DMS53 (cell line): ENCODE measurements at regions not wholly inside any gene's neighbourhood (a gene's known extent, or its start where the extent isn't known, plus 50 kb on each side); places are given as distances from the start of the nearest gene placed in this dataset.
"Not testable (repeated sequence)": the region's sequence is repeated elsewhere in the genome, so short reads cannot be mapped to it uniquely, and the experiment has no call there.

ENCODE experiments used
- DNase-seq: peaks from one replicate; lab custom pipeline; 2025; lab: John Stamatoyannopoulos, UW

GRCh38 chr1:172837816-172838679 is 179.1 kb downstream of the FASLG start:
- no peak for DNase-seq

GRCh38 chr1:172838680-172839313 is 179.9 kb downstream of the FASLG start:
- DNase-seq, result no peak

GRCh38 chr1:172839639-172840038 is 180.7 kb downstream of the FASLG start:
- not testable (repeated sequence) for DNase-seq

DNA sequence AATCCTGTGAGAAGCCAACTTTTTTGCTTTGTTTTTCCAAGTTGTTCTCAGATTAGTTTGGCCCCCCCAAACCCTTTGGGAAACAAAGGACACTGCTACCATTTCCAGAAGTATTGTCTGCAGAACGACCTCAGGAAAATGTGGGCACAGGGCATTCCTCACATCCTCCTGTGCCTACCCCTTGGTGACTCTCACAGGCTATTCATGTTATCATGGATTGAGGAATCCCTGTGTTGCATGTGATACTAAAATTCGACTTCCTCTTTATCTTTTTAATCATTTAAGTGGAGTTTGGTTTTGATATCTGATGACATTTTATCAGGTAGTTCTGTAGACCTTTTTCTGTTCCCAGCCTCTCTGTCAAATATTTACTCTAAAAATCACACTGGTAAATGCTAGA is 184.5 kb downstream of the FASLG start:
- no peak for DNase-seq

- DNase-seq, result no peak
Measured at GRCh38 chr1:172845371-172845770, 186.5 kb downstream of the FASLG start.

GRCh38 chr1:172845865-172846264 is 187.0 kb downstream of the FASLG start:
- DNase-seq, result no peak

DNA sequence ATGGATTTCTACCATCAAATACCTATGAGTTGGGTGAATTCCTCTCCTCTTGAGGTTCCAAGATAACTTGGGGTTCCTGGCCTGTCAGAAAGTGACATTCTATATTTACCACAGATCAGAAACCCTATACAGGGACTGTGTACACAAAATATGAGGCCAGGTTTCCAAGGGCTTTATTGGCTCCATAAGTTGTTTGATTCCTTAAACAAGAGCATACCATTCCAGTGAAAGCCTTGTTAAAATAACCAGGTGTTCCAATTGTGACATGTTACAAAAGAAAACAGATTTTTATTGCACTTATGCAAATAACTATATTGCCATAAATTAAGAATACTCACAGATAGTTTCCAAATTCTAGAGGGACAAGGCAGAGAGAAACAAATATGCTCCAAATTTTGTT is 188.9 kb downstream of the FASLG start:
- DNase-seq, result not testable (repeated sequence)

DNA sequence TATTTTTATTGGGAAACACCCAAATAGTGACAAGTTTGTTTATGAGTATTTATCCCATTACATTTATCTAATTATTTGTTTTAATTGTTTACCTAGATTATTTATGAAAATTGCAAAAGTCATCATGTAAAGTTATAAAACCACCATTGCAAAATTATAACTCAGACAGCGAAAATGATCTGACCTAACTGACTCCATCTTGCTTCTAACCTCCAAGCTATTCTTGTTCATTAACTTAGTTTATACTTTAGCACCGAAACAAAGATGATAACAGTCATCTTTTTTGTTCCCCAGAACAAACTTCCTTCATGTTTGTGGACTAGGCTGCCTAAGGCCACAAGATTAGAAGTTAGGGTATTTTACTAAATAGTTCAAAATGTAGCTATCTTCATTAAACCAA is 190.8 kb downstream of the FASLG start:
- DNase-seq, result no peak

GRCh38 chr1:172851077-172851476 is 192.2 kb downstream of the FASLG start:
- no peak for DNase-seq

DNA sequence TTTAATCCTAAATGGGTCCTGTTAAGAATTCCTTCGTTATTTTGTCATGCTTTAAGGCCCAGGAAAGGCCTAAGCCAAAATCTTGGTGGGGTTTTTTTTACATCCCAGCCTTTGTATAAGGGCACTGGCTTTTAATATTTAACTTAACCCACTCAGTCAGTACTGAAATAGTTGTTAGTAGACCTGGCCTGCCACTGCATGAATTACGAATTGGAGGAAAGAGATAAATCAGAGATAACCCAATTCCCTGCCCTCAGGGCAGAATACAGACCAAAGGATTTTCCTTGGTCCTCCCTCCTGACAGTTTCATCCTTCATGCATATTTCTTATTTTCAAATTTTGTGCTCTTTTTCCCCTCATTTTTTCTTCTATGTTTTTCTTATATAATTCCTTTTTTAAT is 193.0 kb downstream of the FASLG start:
- DNase-seq, result no peak

DNA sequence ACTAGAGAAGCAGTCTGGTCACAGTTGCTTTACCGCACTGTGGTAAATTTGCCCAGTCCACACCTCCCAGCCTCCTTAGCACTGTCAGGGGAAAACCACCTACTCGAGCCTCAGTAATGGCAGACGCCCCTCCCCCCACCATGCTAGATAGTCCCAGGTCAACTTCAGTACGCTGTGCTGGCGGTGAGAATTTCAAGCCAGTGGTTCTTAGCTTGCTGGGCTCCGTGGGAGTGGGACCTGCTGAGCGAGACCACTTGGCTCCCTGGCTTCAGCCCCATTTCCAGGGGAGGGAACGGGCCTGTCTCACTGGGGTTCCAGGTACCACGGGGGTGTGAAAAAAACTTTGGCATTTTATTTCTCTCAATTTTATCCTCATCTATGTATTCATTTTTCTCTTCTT is 194.8 kb downstream of the TNFSF18 start:
- not testable (repeated sequence) for DNase-seq

- DNase-seq, result no peak
Measured at GRCh38 chr1:172863031-172863430, 187.7 kb downstream of the TNFSF18 start.

GRCh38 chr1:172867216-172867818 is 183.4 kb downstream of the TNFSF18 start:
- no peak for DNase-seq

- DNase-seq, result peak; percentile 80
Measured at GRCh38 chr1:172870901-172871606, 179.7 kb downstream of the TNFSF18 start.

GRCh38 chr1:172874950-172875349 is 175.8 kb downstream of the TNFSF18 start:
- peak; percentile 21 for DNase-seq

DNA sequence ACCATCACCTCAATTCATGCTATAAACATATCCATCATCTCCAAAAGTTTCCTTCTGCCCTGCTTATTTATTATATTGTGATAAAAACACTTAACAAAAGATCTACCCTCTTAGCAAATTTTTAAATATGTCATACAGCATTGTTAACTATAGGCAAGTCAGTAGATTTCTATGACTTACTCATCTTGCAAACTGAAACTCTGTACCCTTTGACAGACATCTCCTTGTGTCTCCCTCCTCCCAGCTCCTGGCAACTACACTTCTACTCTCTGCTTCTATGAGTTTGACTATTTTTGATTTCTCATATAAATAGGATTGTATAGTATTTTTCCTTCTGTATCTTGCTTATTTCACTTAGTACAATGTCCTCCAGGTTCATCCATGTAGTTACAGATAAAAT is 174.8 kb downstream of the TNFSF18 start:
- DNase-seq, result no peak

DNA sequence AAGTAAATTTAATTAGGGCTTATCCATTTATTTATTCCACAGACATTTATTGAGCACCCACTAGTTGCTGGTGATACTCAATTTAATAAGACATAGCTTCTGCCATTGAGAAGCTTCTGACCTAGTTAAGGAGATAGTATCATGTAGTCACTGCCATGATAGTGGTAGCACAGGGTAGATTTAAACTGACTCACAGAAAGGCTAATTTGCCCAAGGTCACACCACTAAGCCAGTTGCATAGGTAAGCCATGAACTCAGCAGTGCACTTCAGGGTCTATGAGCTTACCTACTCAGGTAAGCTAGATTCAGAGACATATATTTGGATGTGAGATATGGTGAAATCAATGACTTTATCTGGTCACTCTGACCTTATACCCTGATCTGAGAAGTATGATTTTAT is 168.4 kb downstream of the TNFSF18 start:
- no peak for DNase-seq

GRCh38 chr1:172882791-172883386 is 167.9 kb downstream of the TNFSF18 start:
- no peak for DNase-seq

DNA sequence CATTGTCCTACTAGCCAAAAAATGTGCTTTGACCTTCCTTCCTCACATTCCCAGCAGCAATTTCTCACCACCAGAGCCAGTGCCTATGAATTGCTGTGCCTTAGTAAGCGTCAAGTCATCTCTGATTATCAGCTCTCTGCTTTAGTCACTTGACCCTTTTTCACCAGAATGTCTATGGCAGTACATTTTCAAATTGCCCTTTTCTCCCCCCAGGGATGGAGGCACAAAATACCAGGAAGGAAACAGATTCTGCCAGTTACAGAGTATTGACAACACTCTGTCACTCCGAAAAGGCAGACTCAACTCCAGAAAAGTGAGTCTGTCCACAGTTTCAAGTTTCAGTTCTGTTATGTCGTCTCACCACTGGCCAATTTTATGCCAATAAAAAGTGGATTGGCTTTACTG is 167.4 kb downstream of the TNFSF18 start:
- DNase-seq, result no peak

GRCh38 chr1:172883844-172884243 is 166.9 kb downstream of the TNFSF18 start:
- no peak for DNase-seq

- no peak for DNase-seq
Measured at GRCh38 chr1:172885411-172885810, 165.3 kb downstream of the TNFSF18 start.

GRCh38 chr1:172885971-172886370 is 164.8 kb downstream of the TNFSF18 start:
- peak; percentile 62 for DNase-seq
